Panc1 (cell line): ENCODE measurements at regions not wholly inside any gene's neighbourhood (a gene's known extent, or its start where the extent isn't known, plus 50 kb on each side); places are given as distances from the start of the nearest gene placed in this dataset.

ENCODE experiments used
- ATAC-seq: fragments of 200-7000 bp; cut with Tn5 transposase; 2 replicates; pipeline ENCODE4 v1.9.1; 2020; ENCODE audit warnings: mild to moderate bottlenecking, moderate library complexity
- BruUV-seq: library from RNA; stranded (reverse); fragments of 400-500 nt; replicated peaks from 2 replicates; lab custom pipeline; 2021; lab: Mats Ljungman, UMichigan
- CTCF ChIA-PET: fragments of 300-600 bp; sonication (Branson Sonifier 250); formaldehyde crosslinking; loops from one replicate; lab custom pipeline; 2022; ENCODE audit warnings: antibody characterized with exemption; lab: Charles Lee
- POLR2A ChIA-PET: fragments of 300-600 bp; sonication (Branson Sonifier 250); formaldehyde crosslinking; loops from one replicate; lab custom pipeline; 2022; ENCODE audit warnings: antibody characterized with exemption; lab: Charles Lee
- DNase-seq: peaks from one replicate; pipeline ENCODE4 v3.0.0-alpha.2; 2010; ENCODE audit warnings: low read depth, low spot score
- H3K27ac ChIP-seq: 2 replicates; pipeline ENCODE4 v1.5.1; 2011; ENCODE audit warnings: mild to moderate bottlenecking, low read length, inconsistent platforms
- H3K27me3 ChIP-seq: fragments of 200-500 bp; sonication (Bioruptor generic); 2 replicates; pipeline ENCODE4 v1.6.0; 2014; ENCODE audit warnings: low read length, inconsistent platforms; ENCODE audit not compliant: control insufficient read depth, insufficient read depth
- H3K36me3 ChIP-seq: fragments of 200-500 bp; sonication (Bioruptor generic); 2 replicates; pipeline ENCODE4 v1.5.1; 2014; ENCODE audit warnings: inconsistent platforms, mild to moderate bottlenecking, low read length, moderate library complexity; ENCODE audit not compliant: control insufficient read depth, insufficient read depth
- H3K4me1 ChIP-seq: 2 replicates; pipeline ENCODE4 v1.5.1; 2011; ENCODE audit warnings: inconsistent platforms, mild to moderate bottlenecking, low read length, moderate library complexity; ENCODE audit not compliant: control insufficient read depth, insufficient read depth
- H3K4me3 ChIP-seq, 2 experiments: 2 replicates each; pipeline ENCODE4 v1.5.1; 2011 to 2012; ENCODE audit warnings: low read depth in 2 of 2, low read length in 2 of 2, mild to moderate bottlenecking in 2 of 2, inconsistent platforms in 1 of 2, moderate library complexity in 1 of 2
- H3K9me3 ChIP-seq: fragments of 200-500 bp; sonication (Bioruptor generic); 2 replicates; pipeline ENCODE4 v1.5.1; 2014; ENCODE audit warnings: low read depth, mild to moderate bottlenecking, inconsistent platforms, low read length, moderate library complexity; ENCODE audit not compliant: control insufficient read depth, insufficient read depth
- CTCF ChIP-seq: fragments of 450-650 bp; IDR thresholded peaks from 2 replicates; pipeline ENCODE4 v1.5.1; 2017; ENCODE audit warnings: mild to moderate bottlenecking
- POLR2AphosphoS5 ChIP-seq: IDR thresholded peaks from 2 replicates; pipeline ENCODE4 v1.6.1; 2012; ENCODE audit warnings: mild to moderate bottlenecking, low read depth, low read length, moderate library complexity
- REST ChIP-seq, 2 experiments: IDR thresholded peaks; 2 replicates each; pipeline ENCODE4 v1.6.1; 2011 to 2012; ENCODE audit warnings: low read depth in 2 of 2, control low read depth in 1 of 2, low read length in 1 of 2, mild to moderate bottlenecking in 1 of 2, moderate library complexity in 1 of 2; ENCODE audit not compliant: insufficient read depth in 1 of 2
- SIN3A ChIP-seq: IDR thresholded peaks from 2 replicates; pipeline ENCODE4 v1.6.1; 2012; ENCODE audit warnings: low read depth, mild to moderate bottlenecking, low read length, moderate library complexity, borderline replicate concordance; ENCODE audit not compliant: insufficient read depth
- TCF7L2 ChIP-seq: IDR thresholded peaks from 2 replicates; pipeline ENCODE4 v1.6.1; 2011; ENCODE audit warnings: mild to moderate bottlenecking, low read depth, low read length, inconsistent platforms
- in situ Hi-C: cut with HindIII; loops from 2 replicates; pipeline ENCODE4 v1.10.0; 2016; ENCODE audit warnings: low sequenced_read_pairs, low pct_unique_long_range_greater_than_20kb
- intact Hi-C: fragments of 100-400 bp; cut with micrococcal nuclease; formaldehyde crosslinking; loops from one replicate; pipeline ENCODE4 v1.10.0; 2022; ENCODE audit not compliant: unreplicated experiment

- Histone ChIP-seq H3K36me3 (no peaks in the 10 kb centered on the region), H3K27me3 (no peaks in the 10 kb centered on the region), H3K9me3 (no peaks in the 10 kb centered on the region), H3K4me1 (0 out of 2 replicates have a peak, but pooled peaks cover 2% of the 10 kb centered on the region), H3K27ac (no peak overlapping the region), H3K4me3 (no peak overlapping the region)
- BruUV-seq: no TSS peak
- ATAC-seq (no peak), DNase-seq (no peak)
- intact Hi-C loops: no loop called here
- TF ChIP-seq CTCF: no peak
- TF ChIP-seq POLR2AphosphoS5: no peak
- TF ChIP-seq TCF7L2: no peak
- TF ChIP-seq SIN3A: no peak
- no peak for TF ChIP-seq REST (IDR thresholded peaks at IDR 0.05; ENCODE audit: insufficient read depth in 1 of 2, low read depth in 2 of 2, low read length in 1 of 2)
- CTCF ChIA-PET: no interaction called here
- POLR2A ChIA-PET: no interaction called here
- in situ Hi-C loops: no loop called here
Measured at GRCh38 chr2:186946896-186947467, 98.0 kb upstream of the ZSWIM2 start.

- Histone ChIP-seq H3K4me3 (no peak overlapping the region), H3K36me3 (no peaks in the 10 kb centered on the region), H3K4me1 (no peaks in the 10 kb centered on the region), H3K27ac (no peak overlapping the region), H3K27me3 (no peaks in the 10 kb centered on the region), H3K9me3 (no peaks in the 10 kb centered on the region)
- ATAC-seq: no peak
- intact Hi-C loops (no loop called here), in situ Hi-C loops (no loop called here)
- ChIA-PET POLR2A (interaction anchor here (0.5 kb wide), 1 partner anchor 10 kb away, joined by 8 read pairs; no protein-coding TSS in a partner anchor), CTCF (no interaction called here)
- no TSS peak for BruUV-seq
- no peak for DNase-seq
- no peak for TF ChIP-seq TCF7L2
- no peak for TF ChIP-seq CTCF
- TF ChIP-seq POLR2AphosphoS5: no peak
- no peak for TF ChIP-seq REST (IDR thresholded peaks at IDR 0.05; ENCODE audit: insufficient read depth in 1 of 2, low read depth in 2 of 2, low read length in 1 of 2)
- TF ChIP-seq SIN3A: no peak
Measured at GRCh38 chr2:186941853-186942252, 92.9 kb upstream of the ZSWIM2 start.
